ENCODE measurements at regions not wholly inside any gene's neighbourhood (a gene's known extent, or its start where the extent isn't known, plus 50 kb on each side); places are given as distances from the start of the nearest gene placed in this dataset.

DNA sequence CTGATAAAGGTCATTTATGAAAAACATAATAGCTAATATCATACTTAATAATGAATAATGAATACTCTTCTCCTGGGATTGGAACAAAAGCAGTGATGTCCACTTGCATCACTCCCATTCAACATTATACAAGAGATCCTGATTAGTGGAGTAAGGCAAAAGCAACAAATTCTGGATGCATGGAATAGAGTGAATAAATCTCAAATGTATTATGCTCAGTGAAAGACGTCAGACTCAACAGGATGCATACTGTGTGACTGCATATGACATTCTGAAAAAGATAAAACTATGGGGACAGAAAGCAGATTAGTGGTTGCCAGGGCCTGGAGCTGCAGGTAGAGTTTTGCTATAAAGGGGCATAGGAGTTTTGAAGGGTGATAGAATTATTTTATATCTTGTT, 77.6 kb upstream of the ZBTB20 start:
- TF ChIP-seq, protein P1, sequence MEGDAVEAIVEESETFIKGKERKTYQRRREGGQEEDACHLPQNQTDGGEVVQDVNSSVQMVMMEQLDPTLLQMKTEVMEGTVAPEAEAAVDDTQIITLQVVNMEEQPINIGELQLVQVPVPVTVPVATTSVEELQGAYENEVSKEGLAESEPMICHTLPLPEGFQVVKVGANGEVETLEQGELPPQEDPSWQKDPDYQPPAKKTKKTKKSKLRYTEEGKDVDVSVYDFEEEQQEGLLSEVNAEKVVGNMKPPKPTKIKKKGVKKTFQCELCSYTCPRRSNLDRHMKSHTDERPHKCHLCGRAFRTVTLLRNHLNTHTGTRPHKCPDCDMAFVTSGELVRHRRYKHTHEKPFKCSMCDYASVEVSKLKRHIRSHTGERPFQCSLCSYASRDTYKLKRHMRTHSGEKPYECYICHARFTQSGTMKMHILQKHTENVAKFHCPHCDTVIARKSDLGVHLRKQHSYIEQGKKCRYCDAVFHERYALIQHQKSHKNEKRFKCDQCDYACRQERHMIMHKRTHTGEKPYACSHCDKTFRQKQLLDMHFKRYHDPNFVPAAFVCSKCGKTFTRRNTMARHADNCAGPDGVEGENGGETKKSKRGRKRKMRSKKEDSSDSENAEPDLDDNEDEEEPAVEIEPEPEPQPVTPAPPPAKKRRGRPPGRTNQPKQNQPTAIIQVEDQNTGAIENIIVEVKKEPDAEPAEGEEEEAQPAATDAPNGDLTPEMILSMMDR (IDR thresholded peaks at IDR 0.05): no peak

DNA sequence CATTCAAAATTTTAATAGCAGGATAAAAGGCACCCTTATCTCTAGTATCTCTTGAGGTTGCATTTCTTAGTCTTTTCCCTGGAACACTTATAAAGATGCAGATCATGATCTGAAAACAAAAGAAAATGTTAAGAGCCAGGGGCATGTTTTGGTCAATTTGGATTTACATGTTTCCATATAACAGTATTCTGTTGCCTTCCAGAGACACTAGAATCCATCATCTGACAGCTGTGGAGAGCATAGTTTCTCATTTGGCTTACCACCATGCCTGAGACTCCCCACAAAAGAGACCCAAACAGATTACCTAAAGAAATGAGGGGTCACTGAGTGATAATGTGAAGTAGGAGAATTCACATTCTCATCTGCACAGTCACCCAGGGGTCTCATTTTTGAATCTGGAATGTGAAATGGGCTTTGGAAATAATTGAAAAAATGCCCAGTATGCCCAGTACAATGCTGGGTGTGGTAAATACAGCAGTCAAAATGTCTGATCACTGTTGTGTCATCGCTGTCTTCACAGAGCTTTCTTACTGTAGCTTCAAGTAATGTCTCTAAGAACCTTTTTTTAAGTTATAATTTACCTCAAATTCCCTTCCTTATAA, 79.9 kb upstream of the ZBTB20 start:
- TF ChIP-seq, protein P1 (IDR thresholded peaks at IDR 0.05): no peak

DNA sequence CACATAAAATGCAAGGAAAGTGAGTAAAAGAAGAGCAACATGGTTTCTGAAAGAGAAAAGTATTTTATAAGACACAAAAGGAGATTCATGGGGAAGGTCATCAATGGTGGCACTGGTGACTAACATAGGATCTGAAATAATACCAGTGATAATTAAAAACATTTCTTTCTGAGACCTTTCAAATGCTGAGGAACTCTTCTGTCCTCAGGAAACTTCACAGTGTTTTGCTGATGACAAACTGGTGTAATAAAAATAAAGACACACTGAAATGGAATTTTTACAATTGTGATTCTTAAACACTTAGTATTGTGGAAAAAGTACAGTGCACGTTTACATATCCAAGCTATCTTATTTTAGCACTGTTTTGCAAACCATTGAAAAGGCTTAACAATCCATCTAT, 80.4 kb upstream of the ZBTB20 start:
- TF ChIP-seq, protein P1 (IDR thresholded peaks at IDR 0.05): no peak

DNA sequence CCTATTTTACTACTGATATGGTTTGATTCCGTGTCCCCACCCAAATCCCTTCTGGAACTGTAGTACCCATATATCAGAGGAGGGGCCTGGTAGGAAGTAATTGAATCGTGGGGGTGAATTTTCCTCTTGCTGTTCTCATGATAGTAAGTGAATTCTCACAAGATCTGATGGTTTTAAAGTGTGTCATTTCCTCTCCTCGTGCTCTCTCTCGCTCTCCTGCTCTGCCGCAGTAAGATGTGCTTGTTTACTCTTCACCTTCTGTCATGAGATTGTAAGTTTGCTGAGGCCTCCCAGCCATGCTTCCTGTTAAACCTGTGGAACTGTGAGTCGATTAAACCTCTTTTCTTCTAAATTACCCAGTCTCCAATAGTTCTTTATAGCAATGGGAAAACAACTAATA, 81.2 kb upstream of the ZBTB20 start:
- TF ChIP-seq, protein P1 (IDR thresholded peaks at IDR 0.05): no peak

DNA sequence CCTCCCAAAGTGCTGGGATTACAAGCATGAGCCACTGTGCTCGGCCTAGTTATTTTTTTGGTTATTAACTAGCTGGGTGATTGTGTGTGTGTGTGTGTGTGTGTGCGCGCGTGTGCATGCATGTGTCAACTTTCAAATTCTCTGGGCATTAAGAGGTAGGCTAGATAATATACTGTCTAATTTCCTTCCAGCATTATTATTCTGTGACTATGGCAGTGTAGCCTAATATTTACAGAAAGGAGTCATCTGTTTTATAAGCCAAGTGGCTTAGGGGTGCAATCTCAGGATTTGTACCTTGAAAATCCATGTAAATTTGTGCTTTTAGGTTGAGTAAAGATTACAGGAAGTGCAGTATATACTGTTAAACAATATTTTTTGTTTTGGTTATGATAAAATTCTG, 85.1 kb upstream of the ZBTB20 start:
- TF ChIP-seq, protein P1 (IDR thresholded peaks at IDR 0.05): no peak

DNA sequence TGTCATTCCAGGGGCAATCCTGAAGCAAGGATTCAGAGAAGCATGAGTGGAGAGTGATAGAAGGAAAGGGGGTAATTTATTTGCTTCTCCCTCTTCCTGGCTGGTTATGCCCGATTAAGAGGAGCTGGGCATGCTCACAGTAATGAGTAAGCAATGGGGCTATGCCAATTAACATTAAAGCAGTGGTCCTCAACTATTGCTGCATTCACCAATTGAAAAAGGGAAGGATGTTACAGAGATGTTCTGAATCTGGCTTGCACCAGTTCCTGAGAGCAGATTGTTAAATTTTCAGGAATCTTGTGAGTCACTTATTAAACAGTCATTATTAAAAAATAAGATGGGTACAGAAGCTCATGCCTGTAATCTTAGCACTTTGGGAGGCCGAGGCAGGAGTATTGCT, 85.9 kb upstream of the ZBTB20 start:
- TF ChIP-seq, protein P1 (IDR thresholded peaks at IDR 0.05): no peak

DNA sequence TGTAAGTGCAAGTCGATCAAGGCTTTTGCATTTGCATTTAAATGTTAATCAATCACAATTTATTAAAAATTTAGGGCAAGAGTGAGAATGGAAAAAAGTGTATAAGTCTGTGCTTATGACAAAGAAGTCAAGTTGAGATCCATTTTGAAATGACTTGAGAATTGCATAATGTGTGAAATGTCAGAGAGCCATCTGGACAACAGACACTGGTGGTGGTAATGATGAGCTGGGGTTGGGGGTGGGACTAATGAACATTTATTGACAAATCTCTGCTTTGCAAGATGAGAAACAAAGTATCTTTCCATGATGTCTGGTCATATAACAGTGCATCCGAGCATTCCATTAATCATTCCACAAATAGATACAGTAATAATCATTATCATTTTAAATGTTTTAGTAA, 89.4 kb upstream of the ZBTB20 start:
- TF ChIP-seq, protein P1 (IDR thresholded peaks at IDR 0.05): no peak

DNA sequence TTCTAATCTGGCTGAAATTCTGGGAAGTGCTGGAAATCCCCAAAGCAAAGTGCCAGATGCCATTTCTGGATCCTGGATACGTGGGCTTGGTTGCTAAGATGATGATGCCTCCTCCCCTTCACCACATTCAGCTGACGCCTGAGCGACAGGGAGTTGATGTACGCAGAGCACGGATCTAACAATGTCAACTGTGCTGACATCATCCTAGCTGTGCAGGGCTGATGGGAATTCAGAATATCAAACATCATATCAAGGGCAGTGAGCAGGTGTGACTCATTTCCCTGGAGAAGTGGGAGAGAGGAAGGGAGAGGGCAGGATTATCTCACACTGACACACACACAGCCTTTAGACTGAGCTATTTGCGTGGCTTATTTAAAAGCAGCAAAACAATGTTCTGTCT, 92.6 kb upstream of the ZBTB20 start:
- TF ChIP-seq, protein P1 (IDR thresholded peaks at IDR 0.05): no peak
